Medulla oblongata (tissue), 1 donor: ENCODE measurements at regions not wholly inside any gene's neighbourhood (a gene's known extent, or its start where the extent isn't known, plus 50 kb on each side); places are given as distances from the start of the nearest gene placed in this dataset.
"Not testable (repeated sequence)": the region's sequence is repeated elsewhere in the genome, so short reads cannot be mapped to it uniquely, and the experiment has no call there.

Experiments
- DNase-seq: peaks from one replicate; pipeline ENCODE4 v3.0.0-alpha.2; 2015; ENCODE audit errors: extremely low spot score

- DNase-seq: no peak
Observed at GRCh38 chr1:60553730-60554129, 480.2 kb upstream of the C1orf87 start.

- peak; percentile 44 for DNase-seq
Observed at GRCh38 chr1:60547821-60548220, 474.3 kb upstream of the C1orf87 start.

DNA sequence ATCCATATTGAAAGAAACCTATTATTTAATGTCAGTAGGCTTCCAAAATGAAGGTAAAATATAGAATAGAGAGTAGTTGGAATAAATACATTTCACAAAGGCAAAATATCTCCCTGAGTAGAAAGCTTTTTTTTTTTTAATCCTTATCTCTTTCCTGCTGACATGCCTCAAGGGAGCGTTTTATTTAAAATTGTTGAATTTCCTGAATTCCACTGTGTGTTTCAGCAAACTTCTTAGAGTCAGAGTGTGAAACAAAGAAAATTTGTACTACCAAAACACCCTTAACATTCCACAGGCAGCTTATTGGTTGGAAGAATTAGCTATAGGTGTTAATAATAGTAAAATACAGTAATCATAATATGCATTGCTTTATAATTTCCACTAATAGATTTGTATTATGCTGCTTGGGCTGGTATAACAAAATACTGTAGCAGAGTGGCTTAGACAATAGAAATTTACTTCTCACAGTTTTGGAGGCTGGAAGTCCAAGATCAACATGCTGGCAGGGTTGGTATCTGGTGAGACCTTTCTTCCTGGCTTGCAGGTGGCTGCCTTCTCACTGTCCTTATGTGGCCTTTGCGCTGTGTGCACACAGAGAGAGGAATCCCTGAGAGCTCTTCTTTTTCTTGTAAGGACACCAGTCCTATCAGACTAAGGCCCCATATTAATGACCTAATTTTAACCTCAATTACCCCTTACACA, 468.4 kb upstream of the C1orf87 start:
- no peak for DNase-seq

DNA sequence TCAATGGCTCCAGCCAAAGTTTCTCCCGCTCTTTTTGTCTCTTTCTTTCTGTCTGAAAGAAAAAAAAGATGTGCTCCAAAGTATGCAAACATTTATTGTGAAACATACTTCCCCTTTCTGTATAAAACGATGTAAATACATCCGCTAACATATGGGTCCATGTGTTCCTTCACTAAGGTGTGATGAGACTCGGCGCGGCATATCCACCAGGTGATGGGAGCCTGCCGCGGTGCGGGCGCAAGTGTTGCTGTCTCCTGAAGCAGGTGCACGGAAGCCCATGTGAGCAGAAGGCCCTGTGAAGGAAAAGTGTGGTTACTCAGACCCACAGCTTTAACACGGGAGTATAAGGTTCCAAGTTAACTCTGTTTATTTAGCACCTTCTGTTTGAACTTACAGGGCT, 466.6 kb upstream of the C1orf87 start:
- DNase-seq: no peak

DNA sequence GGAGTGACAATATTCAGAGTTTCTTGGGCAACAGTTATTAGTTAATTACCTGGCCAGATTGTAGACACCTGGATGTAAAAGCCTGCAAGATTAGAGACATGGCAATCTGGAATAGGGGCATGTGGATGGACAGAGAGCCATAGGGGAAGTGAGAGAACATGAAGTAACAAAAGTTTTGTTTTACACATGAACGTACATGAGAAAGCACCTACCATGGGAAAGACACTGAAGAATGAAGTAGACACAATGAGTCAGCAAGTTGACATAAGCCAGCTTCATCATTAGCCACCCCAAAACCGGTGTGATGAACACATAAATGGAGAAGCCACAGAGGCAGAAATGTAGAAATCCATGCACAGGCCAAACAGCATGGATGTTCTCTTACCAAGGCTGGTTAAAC, 462.1 kb upstream of the C1orf87 start:
- no peak for DNase-seq

DNA sequence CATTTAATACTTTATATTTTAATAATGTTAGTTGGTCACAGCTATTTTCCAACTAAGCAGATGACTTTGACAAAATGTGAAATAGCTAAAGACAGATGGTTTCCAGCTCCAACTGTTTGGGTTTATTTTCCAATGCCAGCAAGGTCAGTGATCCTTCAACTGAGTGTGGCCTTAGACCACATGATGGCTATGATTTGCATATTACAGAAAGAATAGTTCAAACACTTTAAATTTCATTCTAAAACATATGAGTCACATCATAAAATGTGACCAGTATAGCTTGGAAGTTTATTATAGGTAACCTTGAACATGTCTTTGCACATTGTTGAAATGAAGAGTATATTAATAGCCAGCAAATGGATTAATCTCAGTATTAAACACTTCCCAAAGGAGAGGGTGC, 454.0 kb upstream of the C1orf87 start:
- DNase-seq: no peak

- DNase-seq: no peak
Observed at GRCh38 chr1:60516996-60517395, 443.4 kb upstream of the C1orf87 start.

GRCh38 chr1:60510162-60510561, 436.6 kb upstream of the C1orf87 start:
- DNase-seq: no peak

GRCh38 chr1:60504206-60504840, 430.8 kb upstream of the C1orf87 start:
- DNase-seq: no peak

DNA sequence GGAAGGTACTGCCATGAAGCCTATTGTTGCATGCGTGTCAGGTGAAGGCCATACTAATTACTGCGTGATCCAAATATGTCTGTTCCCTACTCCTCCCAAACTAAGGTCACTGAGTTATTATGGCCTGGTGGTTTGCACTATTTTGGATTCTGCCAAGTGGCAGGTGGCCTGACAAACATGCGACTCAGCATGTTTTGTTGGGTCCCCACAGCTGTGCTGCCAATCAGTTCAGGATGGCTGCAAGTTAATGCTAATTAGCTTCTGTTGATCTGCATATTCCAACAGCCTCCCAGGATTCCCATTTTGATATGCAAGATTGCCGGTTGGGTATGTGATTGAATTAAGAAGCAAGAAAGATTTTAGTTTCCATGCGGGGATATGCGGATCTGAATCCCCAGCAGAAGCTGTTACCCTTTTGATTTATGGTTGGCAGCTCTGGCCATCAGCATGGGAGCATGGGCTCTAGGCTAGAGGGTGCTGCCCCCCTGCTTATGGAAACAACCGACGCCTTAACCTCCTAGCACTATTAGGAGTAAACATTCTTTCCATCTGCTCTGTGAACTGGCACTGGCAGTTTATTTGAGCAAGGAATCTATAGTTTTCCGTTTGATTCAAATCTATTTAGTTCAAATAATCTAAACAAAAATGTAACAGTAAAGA, 429.8 kb upstream of the C1orf87 start:
- no peak for DNase-seq

GRCh38 chr1:60502506-60502905, 428.9 kb upstream of the C1orf87 start:
- no peak for DNase-seq

- not testable (repeated sequence) for DNase-seq
Observed at GRCh38 chr1:60489916-60490480, 416.4 kb upstream of the C1orf87 start.

- DNase-seq: no peak
Observed at GRCh38 chr1:60488847-60489246, 415.3 kb upstream of the C1orf87 start.

- no peak for DNase-seq
Observed at GRCh38 chr1:60487565-60488345, 414.2 kb upstream of the C1orf87 start.

GRCh38 chr1:60483509-60483908, 409.9 kb upstream of the C1orf87 start:
- no peak for DNase-seq

DNA sequence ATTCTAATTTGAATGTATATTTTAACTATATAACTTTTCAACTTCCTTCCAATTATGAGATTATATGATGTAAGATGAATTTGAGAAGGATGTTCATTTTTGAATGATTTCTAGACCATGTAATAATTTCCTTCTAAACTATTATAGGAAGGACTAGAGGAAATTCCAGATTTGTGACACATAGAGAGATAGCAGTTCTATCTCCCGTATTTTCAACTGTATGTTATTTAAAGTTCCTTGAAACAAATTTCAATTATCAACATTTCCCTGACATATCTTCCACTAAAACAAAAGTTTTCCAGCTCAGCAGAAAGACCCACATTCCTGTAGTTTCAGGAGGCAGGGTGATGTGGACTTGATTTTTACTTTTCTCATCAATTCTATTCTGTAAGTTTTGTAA, 396.7 kb upstream of the C1orf87 start:
- no peak for DNase-seq

DNA sequence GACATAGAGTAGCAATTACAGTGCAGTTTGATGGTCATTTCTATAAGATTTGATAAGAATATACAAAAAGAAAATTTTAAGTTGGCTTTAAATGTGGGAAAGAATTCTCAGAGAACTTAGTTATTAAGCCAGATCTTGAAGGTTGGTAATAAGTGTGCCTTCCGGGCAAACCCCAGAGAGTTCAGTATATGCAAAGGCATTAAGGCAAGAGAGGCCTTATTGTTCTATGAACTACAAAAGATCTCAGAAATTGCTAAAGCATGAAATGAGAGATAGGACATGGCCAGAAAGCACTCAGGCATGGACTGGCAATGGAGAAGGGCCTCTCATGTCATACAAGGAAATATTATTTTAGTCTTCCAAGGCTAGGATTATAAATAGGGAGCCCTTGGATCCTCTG, 390.2 kb upstream of the C1orf87 start:
- DNase-seq: no peak

GRCh38 chr1:60463146-60463545, 389.6 kb upstream of the C1orf87 start:
- no peak for DNase-seq

DNA sequence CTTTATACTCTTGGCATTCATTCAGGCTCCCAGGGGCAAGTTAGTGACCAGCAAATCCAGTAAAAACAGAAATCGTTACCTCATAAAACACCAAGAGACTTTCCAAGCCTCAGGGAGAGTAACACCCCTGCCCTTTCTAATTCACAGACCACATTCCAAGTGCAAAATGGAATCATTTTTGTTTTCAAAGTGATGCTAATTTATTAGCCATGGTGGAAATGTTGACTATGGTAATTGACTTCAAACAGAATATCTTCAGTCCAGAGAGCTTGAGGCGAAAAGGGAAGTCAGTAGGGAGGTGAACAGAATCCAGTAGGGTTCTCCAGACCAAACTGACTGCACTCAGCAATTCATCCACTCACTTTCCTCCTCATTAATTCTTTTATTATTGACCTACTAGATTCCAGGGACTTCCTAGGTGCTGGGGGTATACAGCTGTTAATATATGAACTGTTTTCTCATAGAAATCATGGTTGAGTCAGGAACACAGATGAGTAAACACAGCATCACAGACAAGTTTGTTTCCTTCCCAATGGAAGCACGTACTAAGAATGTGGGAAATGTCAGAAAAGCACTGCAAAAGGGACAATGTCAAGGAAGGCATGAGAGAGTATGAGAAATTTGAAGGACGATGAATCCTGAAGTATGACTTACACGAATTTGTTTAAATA, 388.5 kb upstream of the C1orf87 start:
- no peak for DNase-seq

- DNase-seq: no peak
Observed at GRCh38 chr1:60458111-60458510, 384.5 kb upstream of the C1orf87 start.

GRCh38 chr1:60449876-60450275, 376.3 kb upstream of the C1orf87 start:
- DNase-seq: no peak
